Nucleus accumbens (tissue), 56 donors: ENCODE measurements at regions not wholly inside any gene's neighbourhood (a gene's known extent, or its start where the extent isn't known, plus 50 kb on each side); places are given as distances from the start of the nearest gene placed in this dataset.

Source experiments
- DNase-seq, 56 donors: peaks; one replicate each; lab custom pipeline; 2025; lab: John Stamatoyannopoulos, UW

DNA sequence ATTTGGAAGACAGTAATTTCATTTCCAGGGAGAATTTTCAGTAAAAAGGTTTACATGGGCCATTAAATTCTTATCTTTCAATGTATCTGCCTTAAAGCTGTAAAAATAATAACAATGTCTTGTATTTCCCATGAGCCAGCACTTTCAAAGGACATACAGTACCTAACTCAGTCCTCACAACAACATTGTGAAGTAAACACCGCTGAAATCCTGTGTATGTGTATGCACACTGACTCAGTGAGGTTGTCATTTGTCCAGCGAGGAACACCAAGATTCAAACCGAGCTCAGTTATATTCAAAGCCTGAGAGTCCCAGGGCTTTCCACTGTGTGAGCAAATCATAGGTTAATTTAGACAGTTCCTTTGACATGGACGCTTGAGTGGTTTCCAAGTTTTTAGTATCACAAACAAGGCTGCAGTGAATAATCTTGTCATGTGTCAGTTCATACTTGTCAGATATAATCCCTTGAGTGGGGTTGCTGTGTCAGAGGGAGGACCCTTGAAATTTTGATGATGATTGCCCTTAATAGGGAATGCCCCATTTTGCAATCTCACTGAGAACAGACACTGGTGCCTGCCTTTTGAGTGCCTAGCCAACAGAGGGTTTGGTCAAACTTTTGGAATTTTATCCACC lies 50.0 kb upstream of the SLC22A23 start:
- DNase-seq: no peak
